Middle frontal gyrus (tissue), 1 donor: ENCODE measurements at regions not wholly inside any gene's neighbourhood (a gene's known extent, or its start where the extent isn't known, plus 50 kb on each side); places are given as distances from the start of the nearest gene placed in this dataset.
"Not testable (repeated sequence)": the region's sequence is repeated elsewhere in the genome, so short reads cannot be mapped to it uniquely, and the experiment has no call there.

ENCODE experiments used
- DNase-seq: peaks from one replicate; pipeline ENCODE4 v3.0.0-alpha.2; 2015; ENCODE audit warnings: low spot score; ENCODE audit errors: extremely low spot score

GRCh38 chr10:118948786-118949185 is 80.7 kb upstream of the NANOS1 start:
- no peak for DNase-seq

DNA sequence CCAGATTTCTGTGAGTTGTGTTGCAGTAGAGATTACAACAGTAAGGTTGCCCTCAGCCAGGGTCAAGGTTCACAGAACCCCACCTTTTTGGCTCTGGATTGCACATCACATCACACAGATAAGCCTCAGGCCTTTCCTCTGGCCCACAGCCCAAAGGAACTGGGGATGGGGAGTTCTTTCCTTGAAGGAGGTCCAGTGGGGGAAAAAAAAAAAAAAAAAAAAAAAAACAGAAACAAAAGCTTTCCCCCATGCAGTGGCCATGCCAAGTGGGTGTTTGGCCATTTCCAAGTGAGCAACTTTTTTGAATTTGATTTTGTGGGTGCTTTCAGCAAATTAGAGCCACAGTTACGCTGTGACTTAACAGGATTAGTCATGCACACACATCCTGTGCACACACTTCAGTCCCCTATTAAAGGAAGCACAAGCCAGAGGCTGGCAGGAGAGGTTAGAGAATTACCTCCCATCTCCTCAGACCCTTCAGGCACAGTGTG is 79.3 kb upstream of the NANOS1 start:
- DNase-seq = no peak

- DNase-seq = no peak
Observed at GRCh38 chr10:118950997-118951637, 78.4 kb upstream of the NANOS1 start.

DNA sequence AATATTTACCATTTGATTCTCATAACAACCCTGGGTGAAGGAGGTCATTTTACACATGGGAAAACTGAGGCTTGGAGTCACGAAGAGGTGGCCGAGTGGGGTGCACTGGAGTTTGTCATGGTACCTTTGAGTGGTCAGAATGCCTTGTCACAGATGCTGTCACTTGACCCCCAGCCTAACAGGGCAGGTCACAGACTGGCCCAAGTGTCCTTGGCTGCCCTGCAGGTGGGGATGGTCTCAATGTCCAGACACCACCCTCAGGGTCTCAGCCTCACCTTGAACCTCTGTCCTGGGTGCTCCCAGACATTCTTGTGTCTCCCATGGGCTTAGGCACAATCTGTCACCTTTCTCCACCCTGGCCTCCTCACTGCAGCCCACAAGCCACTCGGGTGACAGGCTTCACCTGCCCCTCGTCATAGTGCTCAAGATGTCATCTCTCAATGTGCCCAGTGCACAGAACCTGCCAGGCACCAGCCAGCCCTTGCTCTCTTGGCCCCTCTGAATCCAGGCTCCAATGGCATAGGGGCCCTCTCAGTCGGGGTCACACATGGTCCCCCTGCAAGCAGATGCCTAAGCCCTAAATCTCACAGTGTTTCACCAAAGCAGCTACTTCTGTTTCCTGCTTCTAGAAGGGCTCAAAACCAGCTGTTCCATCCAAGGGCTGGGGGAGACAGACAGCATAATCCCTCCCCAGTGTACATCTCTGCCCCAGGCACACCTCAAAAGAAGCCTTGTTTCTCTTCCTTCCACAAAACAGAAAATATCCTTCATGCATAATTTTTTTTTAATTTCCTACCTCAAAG is 76.8 kb upstream of the NANOS1 start:
- no peak for DNase-seq

GRCh38 chr10:118953598-118954393 is 75.7 kb upstream of the NANOS1 start:
- DNase-seq = no peak

GRCh38 chr10:118955531-118955930 is 74.0 kb upstream of the NANOS1 start:
- DNase-seq = no peak

GRCh38 chr10:118955951-118956801 is 73.3 kb upstream of the NANOS1 start:
- DNase-seq = no peak

DNA sequence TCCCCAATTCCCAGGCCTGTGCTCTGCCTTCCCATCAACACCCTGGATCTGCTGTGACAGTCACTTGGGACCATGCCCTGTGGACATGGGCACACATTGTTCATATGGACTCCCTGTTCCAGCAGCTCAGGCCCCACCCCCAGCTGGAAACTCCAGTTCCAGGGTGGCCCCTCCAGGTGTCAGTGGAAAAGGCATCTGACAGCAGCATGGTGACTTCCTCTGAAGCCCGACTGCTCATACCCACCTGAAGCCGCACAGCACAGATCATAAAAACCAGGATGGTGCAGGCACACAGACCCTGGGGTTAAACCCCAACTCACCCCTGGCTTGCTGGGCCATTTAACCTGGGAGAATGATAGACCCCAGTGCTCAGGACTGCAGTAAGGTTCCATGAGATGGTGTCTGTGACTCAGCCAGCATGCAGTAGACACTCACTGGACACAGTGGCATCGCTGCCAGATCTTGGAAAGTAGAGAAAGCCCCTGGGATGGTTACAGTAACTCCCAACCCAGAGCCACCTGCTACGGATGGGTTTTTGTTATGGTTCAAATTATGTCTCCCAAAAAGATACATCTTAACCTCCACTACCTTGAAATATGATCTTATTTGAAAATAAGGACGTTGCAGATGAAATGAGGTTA is 72.6 kb upstream of the NANOS1 start:
- no peak for DNase-seq

- DNase-seq = no peak
Observed at GRCh38 chr10:118957443-118957825, 72.1 kb upstream of the NANOS1 start.

- DNase-seq = no peak
Observed at GRCh38 chr10:118957966-118958365, 71.5 kb upstream of the NANOS1 start.

GRCh38 chr10:118958559-118958958 is 71.0 kb upstream of the NANOS1 start:
- DNase-seq = no peak

DNA sequence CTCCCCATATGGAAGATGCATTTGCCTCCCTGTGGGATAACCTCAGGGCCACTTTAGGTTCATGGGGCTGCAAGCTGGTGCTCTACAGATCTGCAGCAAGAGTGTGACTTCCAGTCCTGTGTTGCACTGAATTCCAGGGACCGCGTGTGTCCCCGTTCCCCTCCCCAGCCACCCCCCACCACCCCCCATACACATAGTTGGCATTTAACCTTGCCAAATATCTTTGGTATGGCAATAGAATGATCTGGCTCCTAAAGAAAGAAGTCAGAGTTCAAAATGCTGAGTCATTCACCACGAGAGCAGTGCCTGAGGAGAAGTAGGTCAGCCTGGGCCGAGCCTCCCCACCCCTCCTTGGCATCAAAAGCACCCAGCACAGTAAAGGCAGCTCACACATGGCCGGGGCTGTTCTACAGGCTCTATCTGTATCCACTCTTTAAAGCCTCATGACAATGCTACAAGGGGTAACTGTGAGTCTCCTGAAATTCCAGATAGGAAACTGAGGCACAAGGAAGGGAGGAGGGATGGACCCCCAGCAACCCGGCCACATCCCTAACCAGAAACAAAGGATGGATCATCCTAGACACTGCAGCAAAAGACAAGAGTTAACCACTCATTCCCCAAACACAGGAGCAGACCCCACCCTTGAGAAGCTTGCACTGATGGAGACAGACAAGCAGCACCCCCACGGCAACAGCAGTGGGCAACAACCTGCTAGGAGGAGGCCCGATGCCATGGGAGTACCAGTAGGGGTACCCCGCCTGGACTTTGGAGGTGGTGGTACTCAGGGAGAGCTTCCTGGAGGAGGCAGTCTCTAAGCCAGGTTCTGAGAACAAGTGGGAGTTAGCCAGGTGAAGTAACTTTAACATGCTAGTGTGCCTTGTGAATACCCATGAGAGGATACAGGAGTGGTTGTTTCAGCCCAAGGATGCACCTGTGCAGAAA is 70.3 kb upstream of the NANOS1 start:
- no peak for DNase-seq

GRCh38 chr10:118960157-118961090 is 69.1 kb upstream of the NANOS1 start:
- no peak for DNase-seq

GRCh38 chr10:118961436-118961835 is 68.1 kb upstream of the NANOS1 start:
- no peak for DNase-seq

- DNase-seq = not testable (repeated sequence)
Observed at GRCh38 chr10:118962331-118962868, 67.1 kb upstream of the NANOS1 start.

DNA sequence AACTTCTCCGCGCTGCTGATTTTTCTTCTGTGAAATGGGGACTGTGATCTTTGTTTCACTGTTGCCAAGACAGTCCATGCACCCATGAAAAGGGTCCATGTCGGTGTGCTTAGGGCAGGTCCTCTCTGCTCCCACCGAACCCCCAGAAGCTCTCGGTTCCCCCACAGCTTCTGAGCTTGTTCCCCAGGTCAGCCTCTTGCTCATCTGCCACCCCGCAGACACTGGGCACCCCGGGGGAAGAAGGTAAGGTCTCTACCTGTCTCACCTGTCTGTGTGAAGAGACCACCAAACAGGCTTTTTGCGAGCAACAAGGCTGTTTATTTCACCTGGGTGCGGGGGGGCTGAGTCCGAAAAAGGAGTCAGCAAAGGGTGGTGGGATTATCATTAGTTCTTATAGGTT is 66.2 kb upstream of the NANOS1 start:
- no peak for DNase-seq

DNA sequence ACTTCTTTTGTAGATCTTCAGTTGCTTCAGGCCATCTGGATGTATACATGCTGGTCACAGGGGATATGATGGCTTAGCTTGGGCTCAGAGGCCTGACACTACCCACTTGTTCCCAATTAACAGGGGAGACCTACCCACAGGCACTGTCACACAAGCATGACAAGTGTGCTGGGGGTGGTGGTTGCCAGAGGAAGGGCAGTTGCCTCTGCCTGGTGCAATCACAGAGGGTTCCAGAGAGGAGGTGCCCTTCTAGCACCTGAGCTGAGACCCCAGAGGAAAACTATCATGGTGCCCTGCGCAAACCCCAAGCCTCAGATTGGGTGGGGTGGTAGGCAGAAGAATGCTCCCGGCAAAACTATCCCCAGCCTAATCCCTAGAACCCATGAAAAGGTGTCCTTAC is 65.6 kb upstream of the NANOS1 start:
- no peak for DNase-seq

GRCh38 chr10:118964476-118964875 is 65.0 kb upstream of the NANOS1 start:
- not testable (repeated sequence) for DNase-seq
